ENCODE measurements at regions not wholly inside any gene's neighbourhood (a gene's known extent, or its start where the extent isn't known, plus 50 kb on each side); places are given as distances from the start of the nearest gene placed in this dataset.

- TF ChIP-seq EZH2phosphoT487 (IDR thresholded peaks at IDR 0.05; ENCODE audit: insufficient read depth, low read depth) (no peak), EZH2 (IDR thresholded peaks at IDR 0.05; ENCODE audit: insufficient read depth, poor library complexity, severe bottlenecking) (no peak)
Observed at GRCh38 chr15:94592495-94592894, 361.1 kb downstream of the MCTP2 start.

Measured in GM23248 (cell line).